ENCODE measurements at regions not wholly inside any gene's neighbourhood (a gene's known extent, or its start where the extent isn't known, plus 50 kb on each side); places are given as distances from the start of the nearest gene placed in this dataset.

- TF ChIP-seq, protein P1, sequence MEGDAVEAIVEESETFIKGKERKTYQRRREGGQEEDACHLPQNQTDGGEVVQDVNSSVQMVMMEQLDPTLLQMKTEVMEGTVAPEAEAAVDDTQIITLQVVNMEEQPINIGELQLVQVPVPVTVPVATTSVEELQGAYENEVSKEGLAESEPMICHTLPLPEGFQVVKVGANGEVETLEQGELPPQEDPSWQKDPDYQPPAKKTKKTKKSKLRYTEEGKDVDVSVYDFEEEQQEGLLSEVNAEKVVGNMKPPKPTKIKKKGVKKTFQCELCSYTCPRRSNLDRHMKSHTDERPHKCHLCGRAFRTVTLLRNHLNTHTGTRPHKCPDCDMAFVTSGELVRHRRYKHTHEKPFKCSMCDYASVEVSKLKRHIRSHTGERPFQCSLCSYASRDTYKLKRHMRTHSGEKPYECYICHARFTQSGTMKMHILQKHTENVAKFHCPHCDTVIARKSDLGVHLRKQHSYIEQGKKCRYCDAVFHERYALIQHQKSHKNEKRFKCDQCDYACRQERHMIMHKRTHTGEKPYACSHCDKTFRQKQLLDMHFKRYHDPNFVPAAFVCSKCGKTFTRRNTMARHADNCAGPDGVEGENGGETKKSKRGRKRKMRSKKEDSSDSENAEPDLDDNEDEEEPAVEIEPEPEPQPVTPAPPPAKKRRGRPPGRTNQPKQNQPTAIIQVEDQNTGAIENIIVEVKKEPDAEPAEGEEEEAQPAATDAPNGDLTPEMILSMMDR (IDR thresholded peaks at IDR 0.05; ENCODE audit: insufficient read depth, low read length, severe bottlenecking) = no peak
- Histone ChIP-seq H3K36me3 (ENCODE audit: control insufficient read depth, insufficient read depth, low read length) (no peaks in the 10 kb centered on the region), H3K27me3 (ENCODE audit: control insufficient read depth, insufficient read depth, low read length) (no peaks in the 10 kb centered on the region), H3K4me3 (ENCODE audit: low read depth, low read length) (no peak overlapping the region)
- FAIRE-seq (no peak), DNase-seq (ENCODE audit: low read depth) (peak; percentile 92)
Observed at GRCh38 chr3:56884387-56884786, 82.6 kb upstream of the ARHGEF3 start.

GRCh38 chr3:56883828-56884227 lies 82.1 kb upstream of the ARHGEF3 start:
- no peak for DNase-seq (ENCODE audit: low read depth)
- no peak for FAIRE-seq
- no peaks in the 10 kb centered on the region for H3K27me3 ChIP-seq (ENCODE audit: control insufficient read depth, insufficient read depth, low read length)
- no peak overlapping the region for H3K4me3 ChIP-seq (ENCODE audit: low read depth, low read length)
- H3K36me3 ChIP-seq (ENCODE audit: control insufficient read depth, insufficient read depth, low read length) = no peaks in the 10 kb centered on the region
- TF ChIP-seq, protein P1 (IDR thresholded peaks at IDR 0.05; ENCODE audit: insufficient read depth, low read length, severe bottlenecking) = no peak

DNA sequence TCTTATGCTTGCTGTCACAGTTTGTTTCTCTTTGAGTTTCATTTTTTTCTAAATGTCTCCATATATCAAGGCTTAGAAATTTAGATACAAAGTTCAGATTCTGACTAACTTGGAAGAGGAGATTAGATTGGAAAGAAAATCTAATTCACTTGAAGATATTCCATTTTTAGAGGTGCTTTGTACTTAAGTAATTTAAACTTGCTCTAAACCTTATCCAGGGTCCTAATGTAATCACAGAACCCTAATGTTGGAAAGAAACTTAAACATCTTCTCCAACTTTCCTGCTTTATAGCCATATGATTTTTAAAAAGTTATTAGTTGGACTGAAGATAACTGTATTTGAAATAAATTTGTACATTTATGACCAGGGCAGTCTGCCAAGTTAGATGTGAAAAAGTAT lies 81.1 kb upstream of the ARHGEF3 start:
- DNase-seq (ENCODE audit: low read depth) (no peak), FAIRE-seq (no peak)
- Histone ChIP-seq H3K27me3 (ENCODE audit: control insufficient read depth, insufficient read depth, low read length) (no peaks in the 10 kb centered on the region), H3K4me3 (ENCODE audit: low read depth, low read length) (no peak overlapping the region), H3K36me3 (ENCODE audit: control insufficient read depth, insufficient read depth, low read length) (no peaks in the 10 kb centered on the region)
- TF ChIP-seq, protein P1 (IDR thresholded peaks at IDR 0.05; ENCODE audit: insufficient read depth, low read length, severe bottlenecking) = no peak

GRCh38 chr3:56881841-56882240 lies 80.1 kb upstream of the ARHGEF3 start:
- Histone ChIP-seq H3K36me3 (ENCODE audit: control insufficient read depth, insufficient read depth, low read length) (no peaks in the 10 kb centered on the region), H3K4me3 (ENCODE audit: low read depth, low read length) (no peak overlapping the region), H3K27me3 (ENCODE audit: control insufficient read depth, insufficient read depth, low read length) (no peaks in the 10 kb centered on the region)
- FAIRE-seq (no peak), DNase-seq (ENCODE audit: low read depth) (no peak)
- TF ChIP-seq, protein P1 (IDR thresholded peaks at IDR 0.05; ENCODE audit: insufficient read depth, low read length, severe bottlenecking) = no peak

DNA sequence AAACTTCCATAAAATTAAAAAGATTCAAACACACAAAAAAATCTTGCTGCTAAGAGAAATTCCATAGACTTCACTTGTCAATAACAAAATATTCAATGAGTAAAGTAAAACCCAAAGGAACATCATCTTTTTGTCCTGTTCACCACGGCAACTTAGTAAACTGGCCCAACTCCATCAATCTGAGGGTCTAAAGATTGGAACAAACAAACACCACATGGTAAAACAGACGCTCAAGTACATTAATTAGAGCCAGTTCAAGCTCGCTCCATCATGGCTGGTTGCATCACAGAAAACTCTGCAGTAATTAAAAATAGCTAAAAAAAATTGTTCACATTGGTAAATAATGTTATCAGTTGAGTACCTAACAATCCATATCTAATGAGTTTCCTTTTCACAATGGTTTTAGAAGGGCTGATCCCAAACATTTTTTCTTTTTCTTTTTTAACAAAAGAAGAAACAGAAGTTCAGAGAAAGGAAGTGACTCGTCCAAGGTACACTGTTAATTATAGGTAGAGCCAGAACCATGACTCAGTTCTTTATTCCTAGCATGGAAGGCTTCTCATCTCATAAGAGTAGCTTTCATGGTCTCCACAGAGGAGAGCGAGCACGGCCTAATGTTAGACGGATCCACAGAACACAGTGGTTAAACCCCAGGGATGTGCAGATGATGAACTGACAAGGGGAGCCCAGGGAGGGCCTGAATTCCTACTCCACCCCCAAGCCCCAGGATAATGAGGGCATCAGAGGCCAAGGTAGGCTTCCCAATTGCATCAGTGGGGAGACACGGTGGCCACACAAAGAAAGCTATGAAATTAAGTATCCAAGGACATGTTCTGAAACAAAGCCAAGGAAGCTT lies 79.2 kb upstream of the ARHGEF3 start:
- no peak for FAIRE-seq

More for the DNA sequence above, 79.2 kb upstream of the ARHGEF3 start:
- no peaks in the 10 kb centered on the region for H3K27me3 ChIP-seq (ENCODE audit: control insufficient read depth, insufficient read depth, low read length)
- H3K36me3 ChIP-seq (ENCODE audit: control insufficient read depth, insufficient read depth, low read length) = no peaks in the 10 kb centered on the region
- DNase-seq (ENCODE audit: low read depth) = peak; percentile 51
- TF ChIP-seq, protein P1 (IDR thresholded peaks at IDR 0.05; ENCODE audit: insufficient read depth, low read length, severe bottlenecking) = no peak
- H3K4me3 ChIP-seq (ENCODE audit: low read depth, low read length) = no peak overlapping the region
